GM10266 (cell line): ENCODE measurements at regions not wholly inside any gene's neighbourhood (a gene's known extent, or its start where the extent isn't known, plus 50 kb on each side); places are given as distances from the start of the nearest gene placed in this dataset.
"Not testable (repeated sequence)": the region's sequence is repeated elsewhere in the genome, so short reads cannot be mapped to it uniquely, and the experiment has no call there.

Source experiments
- DNase-seq: peaks from one replicate; pipeline ENCODE4 v3.0.0; 2012; ENCODE audit errors: extremely low spot score
- TF ChIP-seq, protein P1 (sequence below): IDR thresholded peaks from 2 replicates; pipeline ENCODE4 v1.5.1; 2012; ENCODE audit warnings: mild to moderate bottlenecking, low read depth; ENCODE audit not compliant: control insufficient read depth, insufficient read depth; ENCODE audit errors: missing control alignments

DNA sequence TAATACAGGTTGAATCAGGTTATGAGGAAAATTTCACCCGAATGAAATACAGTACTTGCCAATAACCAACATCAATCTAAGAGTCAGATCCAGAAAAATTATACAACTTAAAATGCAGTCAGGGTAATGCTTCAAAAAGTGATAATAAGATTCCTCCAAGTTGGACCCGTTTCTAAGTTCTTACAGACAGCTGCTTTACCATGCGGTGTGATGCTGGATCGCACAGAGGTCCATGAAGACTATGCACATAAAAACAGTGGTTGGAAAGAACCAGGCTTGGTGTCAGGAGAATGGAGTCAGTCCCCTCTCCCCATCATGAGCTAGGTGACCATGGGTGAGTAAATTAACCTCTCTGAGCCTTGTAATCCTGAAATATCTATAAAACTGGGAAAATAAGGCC, 261.3 kb downstream of the QDPR start:
- DNase-seq, result no peak
- TF ChIP-seq, protein P1, sequence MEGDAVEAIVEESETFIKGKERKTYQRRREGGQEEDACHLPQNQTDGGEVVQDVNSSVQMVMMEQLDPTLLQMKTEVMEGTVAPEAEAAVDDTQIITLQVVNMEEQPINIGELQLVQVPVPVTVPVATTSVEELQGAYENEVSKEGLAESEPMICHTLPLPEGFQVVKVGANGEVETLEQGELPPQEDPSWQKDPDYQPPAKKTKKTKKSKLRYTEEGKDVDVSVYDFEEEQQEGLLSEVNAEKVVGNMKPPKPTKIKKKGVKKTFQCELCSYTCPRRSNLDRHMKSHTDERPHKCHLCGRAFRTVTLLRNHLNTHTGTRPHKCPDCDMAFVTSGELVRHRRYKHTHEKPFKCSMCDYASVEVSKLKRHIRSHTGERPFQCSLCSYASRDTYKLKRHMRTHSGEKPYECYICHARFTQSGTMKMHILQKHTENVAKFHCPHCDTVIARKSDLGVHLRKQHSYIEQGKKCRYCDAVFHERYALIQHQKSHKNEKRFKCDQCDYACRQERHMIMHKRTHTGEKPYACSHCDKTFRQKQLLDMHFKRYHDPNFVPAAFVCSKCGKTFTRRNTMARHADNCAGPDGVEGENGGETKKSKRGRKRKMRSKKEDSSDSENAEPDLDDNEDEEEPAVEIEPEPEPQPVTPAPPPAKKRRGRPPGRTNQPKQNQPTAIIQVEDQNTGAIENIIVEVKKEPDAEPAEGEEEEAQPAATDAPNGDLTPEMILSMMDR, result no peak

DNA sequence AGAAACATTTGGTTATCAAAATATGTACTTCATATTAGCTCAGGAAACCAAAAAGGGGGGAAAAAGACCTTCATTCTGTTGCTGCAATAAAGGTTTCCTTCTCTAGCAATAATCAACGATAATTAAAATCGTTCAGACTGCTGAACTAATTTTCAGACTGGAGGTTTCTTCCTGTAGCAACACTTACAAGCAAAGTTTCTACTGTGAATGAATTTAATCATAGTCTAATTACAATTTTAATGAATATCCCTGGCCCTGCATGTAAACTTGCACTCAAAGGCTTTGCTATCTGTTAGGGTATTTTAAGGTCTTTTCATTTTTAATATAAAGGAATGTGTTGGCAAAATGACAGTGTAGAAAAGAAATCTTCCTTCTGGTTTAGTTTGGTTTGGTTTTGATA, 265.2 kb downstream of the QDPR start:
- no peak for DNase-seq
- TF ChIP-seq, protein P1, result no peak

DNA sequence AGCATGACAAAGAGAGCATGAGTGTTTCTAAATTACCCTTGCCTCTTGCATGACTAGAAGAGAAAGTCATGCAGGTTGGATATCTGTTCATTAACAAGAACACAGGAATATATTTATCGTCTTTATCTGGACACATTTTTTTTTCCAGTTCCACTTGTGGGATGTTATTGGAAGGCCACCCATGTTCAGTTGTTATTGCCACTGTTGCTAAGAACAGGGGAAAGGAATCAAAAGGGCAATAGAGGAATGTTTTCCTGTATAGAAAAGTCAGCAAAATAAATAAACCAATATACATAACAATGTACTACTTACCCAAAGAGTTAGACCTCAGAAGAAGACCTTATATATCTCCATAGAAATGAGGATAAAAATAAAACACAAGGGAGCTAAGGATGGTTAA, 270.1 kb downstream of the QDPR start:
- no peak for DNase-seq
- TF ChIP-seq, protein P1, result no peak

- DNase-seq, result no peak
- TF ChIP-seq, protein P1, result no peak
Observed at GRCh38 chr4:17238633-17239032, 273.3 kb downstream of the QDPR start.

- DNase-seq, result no peak
- TF ChIP-seq, protein P1, result no peak
Observed at GRCh38 chr4:17236686-17237085, 275.2 kb downstream of the QDPR start.

DNA sequence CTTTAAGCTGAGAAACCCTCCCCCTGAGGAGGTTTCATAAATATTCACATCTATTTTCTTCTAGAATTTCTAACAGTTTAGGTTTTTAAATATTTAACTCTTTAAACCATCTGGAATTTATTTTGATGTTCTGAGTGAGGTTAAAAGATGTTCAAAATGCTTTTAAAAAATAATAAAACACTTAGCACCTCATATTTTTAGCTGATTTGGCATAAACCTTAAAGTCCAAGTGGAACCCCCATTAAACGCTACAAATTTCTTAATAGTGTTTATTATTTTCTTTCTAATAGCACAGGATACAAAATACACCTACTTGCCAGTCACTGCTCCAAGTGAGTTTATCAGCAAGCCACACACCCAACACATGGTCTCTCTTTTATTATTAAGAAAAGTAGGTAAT, 277.2 kb downstream of the QDPR start:
- TF ChIP-seq, protein P1, result no peak
- DNase-seq, result no peak

DNA sequence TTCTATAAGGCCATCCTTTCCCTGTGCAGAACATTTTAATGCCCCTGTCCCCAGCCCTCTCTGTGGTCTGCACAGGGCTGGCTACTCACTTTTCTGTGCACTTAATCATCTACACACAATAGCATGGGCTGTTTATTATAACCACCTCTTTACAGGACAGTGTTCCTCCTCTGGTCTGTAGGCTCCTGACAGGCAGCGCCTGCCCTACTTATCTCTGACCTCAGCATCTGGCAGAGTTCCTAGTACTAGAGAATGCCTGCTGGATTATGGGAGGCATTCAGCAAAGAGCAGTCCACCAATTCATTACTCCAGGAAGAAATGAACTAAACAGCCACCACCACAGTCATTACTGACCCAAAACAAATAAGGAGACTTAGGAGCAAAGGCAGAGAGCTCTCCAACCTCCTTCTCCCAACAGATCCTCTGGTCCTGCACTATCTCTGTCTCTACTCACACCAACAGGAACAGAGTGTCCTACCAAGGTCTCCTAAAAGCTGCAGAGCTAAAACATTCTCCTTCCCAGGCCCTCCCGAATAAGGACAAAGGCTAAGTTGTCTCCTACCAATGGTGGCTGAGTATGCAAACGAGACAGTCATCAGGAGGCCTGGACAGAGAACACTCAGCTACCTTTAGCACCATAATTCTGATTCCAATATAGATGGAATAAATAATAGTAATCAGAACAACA, 279.2 kb downstream of the QDPR start:
- TF ChIP-seq, protein P1, result no peak
- DNase-seq, result no peak

- DNase-seq, result not testable (repeated sequence)
Observed at GRCh38 chr4:17231880-17232475, 279.9 kb downstream of the QDPR start.
